H9 (cell line): ENCODE measurements at regions not wholly inside any gene's neighbourhood (a gene's known extent, or its start where the extent isn't known, plus 50 kb on each side); places are given as distances from the start of the nearest gene placed in this dataset.

Source experiments
- DNase-seq: peaks from one replicate; pipeline ENCODE4 v3.0.0-alpha.2; 2017
- H2AFZ ChIP-seq: one replicate; pipeline ENCODE4 v1.6.1; 2013; ENCODE audit warnings: mild to moderate bottlenecking, low read length, control low read depth, moderate library complexity
- H2AK5ac ChIP-seq: 2 replicates; pipeline ENCODE4 v1.6.1; 2013; ENCODE audit warnings: low read length, control low read depth, mixed read lengths; ENCODE audit not compliant: insufficient read length
- H2BK120ac ChIP-seq: one replicate; pipeline ENCODE4 v1.6.1; 2013; ENCODE audit warnings: low read depth, mild to moderate bottlenecking, low read length, control low read depth, inconsistent platforms; ENCODE audit not compliant: poor library complexity, severe bottlenecking
- H2BK12ac ChIP-seq: 2 replicates; pipeline ENCODE4 v1.6.1; 2013; ENCODE audit warnings: low read length, control low read depth, mixed read lengths, low read depth; ENCODE audit not compliant: insufficient read length
- H2BK15ac ChIP-seq: 2 replicates; pipeline ENCODE4 v1.6.1; 2013; ENCODE audit warnings: low read depth, low read length, control low read depth
- H2BK20ac ChIP-seq: one replicate; pipeline ENCODE4 v1.6.1; 2013; ENCODE audit warnings: low read depth, mild to moderate bottlenecking, low read length, control low read depth, inconsistent platforms; ENCODE audit not compliant: poor library complexity, severe bottlenecking
- H2BK5ac ChIP-seq: 2 replicates; pipeline ENCODE4 v1.6.1; 2013; ENCODE audit warnings: low read length, control low read depth, mixed read lengths; ENCODE audit not compliant: insufficient read length
- H3K14ac ChIP-seq: 2 replicates; pipeline ENCODE4 v1.6.1; 2013; ENCODE audit warnings: low read length, control low read depth; ENCODE audit not compliant: insufficient read depth
- H3K18ac ChIP-seq: 2 replicates; pipeline ENCODE4 v1.6.1; 2013; ENCODE audit warnings: low read depth, mild to moderate bottlenecking, mixed read lengths, low read length, control low read depth; ENCODE audit not compliant: insufficient read length
- H3K23ac ChIP-seq: 2 replicates; pipeline ENCODE4 v1.6.1; 2013; ENCODE audit warnings: low read length, control low read depth, mixed read lengths, low read depth; ENCODE audit not compliant: insufficient read length
- H3K23me2 ChIP-seq: 2 replicates; pipeline ENCODE4 v1.6.1; 2013; ENCODE audit warnings: low read depth, mild to moderate bottlenecking, mixed read lengths, low read length, control low read depth; ENCODE audit not compliant: insufficient read length, poor library complexity, severe bottlenecking
- H3K27ac ChIP-seq: 2 replicates; pipeline ENCODE4 v1.5.1; 2013; ENCODE audit warnings: low read length, control low read depth, mixed read lengths, low read depth; ENCODE audit not compliant: insufficient read length
- H3K27me3 ChIP-seq: 2 replicates; pipeline ENCODE4 v1.6.1; 2013; ENCODE audit warnings: low read length, control low read depth, inconsistent platforms; ENCODE audit not compliant: insufficient read depth
- H3K4ac ChIP-seq: 2 replicates; pipeline ENCODE4 v1.6.1; 2013; ENCODE audit warnings: low read depth, mild to moderate bottlenecking, control low read depth, inconsistent platforms, low read length, moderate library complexity
- H3K4me1 ChIP-seq: 2 replicates; pipeline ENCODE4 v1.6.1; 2013; ENCODE audit warnings: low read length, control low read depth, inconsistent platforms; ENCODE audit not compliant: insufficient read depth
- H3K4me2 ChIP-seq: 2 replicates; pipeline ENCODE4 v1.6.1; 2013; ENCODE audit warnings: low read length, control low read depth, mixed read lengths; ENCODE audit not compliant: insufficient read length, insufficient read depth
- H3K56ac ChIP-seq: 2 replicates; pipeline ENCODE4 v1.6.1; 2013; ENCODE audit warnings: low read depth, mild to moderate bottlenecking, mixed read lengths, low read length, control low read depth; ENCODE audit not compliant: insufficient read length
- H3K79me1 ChIP-seq: 2 replicates; pipeline ENCODE4 v1.6.1; 2013; ENCODE audit warnings: low read depth, mild to moderate bottlenecking, moderate library complexity, low read length, control low read depth, inconsistent platforms; ENCODE audit not compliant: insufficient read depth, poor library complexity, severe bottlenecking
- H3K79me2 ChIP-seq: 2 replicates; pipeline ENCODE4 v1.6.1; 2013; ENCODE audit warnings: low read length, control low read depth, inconsistent platforms; ENCODE audit not compliant: insufficient read depth
- H3K9ac ChIP-seq: 2 replicates; pipeline ENCODE4 v1.6.1; 2013; ENCODE audit warnings: low read length, control low read depth, mixed read lengths; ENCODE audit not compliant: insufficient read length; ENCODE audit errors: extremely low read depth
- H3K9me3 ChIP-seq: one replicate; pipeline ENCODE4 v1.6.1; 2013; ENCODE audit warnings: low read depth, low read length, inconsistent platforms; ENCODE audit not compliant: control insufficient read depth
- H3T11ph ChIP-seq: one replicate; pipeline ENCODE4 v1.6.1; 2013; ENCODE audit warnings: mild to moderate bottlenecking, low read length, control low read depth, inconsistent platforms
- H4K20me1 ChIP-seq: one replicate; pipeline ENCODE4 v1.6.1; 2013; ENCODE audit not compliant: control insufficient read depth, insufficient read length, insufficient read depth
- H4K5ac ChIP-seq: 2 replicates; pipeline ENCODE4 v1.6.1; 2013; ENCODE audit warnings: low read depth, mild to moderate bottlenecking, mixed read lengths, low read length, control low read depth; ENCODE audit not compliant: insufficient read length
- H4K8ac ChIP-seq: replicated peaks from 2 replicates; pipeline ENCODE4 v1.6.1; 2013; ENCODE audit warnings: low read length, control low read depth, mixed read lengths, low read depth; ENCODE audit not compliant: insufficient read length
- H4K91ac ChIP-seq: 2 replicates; pipeline ENCODE4 v1.6.1; 2013; ENCODE audit warnings: low read depth, mild to moderate bottlenecking, moderate library complexity, mixed read lengths, low read length, control low read depth; ENCODE audit not compliant: insufficient read length
- H3K27ac Mint-ChIP-seq, 3 experiments: 2 replicates in 2 of 3; 3 replicates in 1 of 3; pipeline ENCODE4 v1.8.0; 2020 to 2021; ENCODE audit warnings: mixed read lengths in 3 of 3, mild to moderate bottlenecking in 1 of 3, moderate library complexity in 1 of 3
- H3K27me3 Mint-ChIP-seq: 2 replicates; pipeline ENCODE4 v1.8.0; 2021; ENCODE audit warnings: low read depth, mild to moderate bottlenecking, moderate library complexity, mixed read lengths
- H3K36me3 Mint-ChIP-seq, 3 experiments: 2 replicates in 2 of 3; 3 replicates in 1 of 3; pipeline ENCODE4 v1.8.0; 2020 to 2021; ENCODE audit warnings: low read depth in 3 of 3, mixed read lengths in 3 of 3; ENCODE audit not compliant: insufficient read depth in 1 of 3
- H3K4me1 Mint-ChIP-seq, 2 experiments: 2 replicates each; pipeline ENCODE4 v1.8.0; 2020; ENCODE audit warnings: mixed read lengths in 2 of 2
- H3K4me3 Mint-ChIP-seq, 2 experiments: 2 replicates in 1 of 2; 3 replicates in 1 of 2; pipeline ENCODE4 v1.8.0; 2020 to 2021; ENCODE audit warnings: mild to moderate bottlenecking in 2 of 2, mixed read lengths in 2 of 2, moderate library complexity in 1 of 2
- H3K9me3 Mint-ChIP-seq, 2 experiments: 2 replicates in 1 of 2; 3 replicates in 1 of 2; pipeline ENCODE4 v1.8.0; 2020; ENCODE audit warnings: mild to moderate bottlenecking in 2 of 2, mixed read lengths in 2 of 2, moderate library complexity in 1 of 2
- WGBS: extraction: QIAGEN DNeasy Blood & Tissue Kit; methylation state at CpG from one replicate; pipeline ENCODE4 v1.1.7; 2013; ENCODE audit warnings: missing lambda C conversion rate, low lambda C conversion rate, mixed read lengths; ENCODE audit not compliant: insufficient read length; ENCODE audit errors: extremely low coverage; 5-methylcytosine and 5-hydroxymethylcytosine counted together
- TF ChIP-seq, protein P1 (sequence below): fragments of 200-600 bp; sonication (generic); conservative IDR thresholded peaks from 3 replicates; pipeline ENCODE4 v1.8.0; 2021; ENCODE audit warnings: antibody characterized with exemption, mild to moderate bottlenecking

- Mint-ChIP-seq H3K9me3 (no peaks in the 10 kb centered on the region), H3K27me3 (no peaks in the 10 kb centered on the region)
- no peaks in the 10 kb centered on the region for H3K27me3 ChIP-seq
These were observed 73.7 kb upstream of the UMPS start for GRCh38 chr3:124656531-124656930.

More at GRCh38 chr3:124656531-124656930, 73.7 kb upstream of the UMPS start:
- Histone ChIP-seq H2BK120ac (no peak overlapping the region), H3K23me2 (no peaks in the 10 kb centered on the region), H3K9ac (no peak overlapping the region), H2BK5ac (no peak overlapping the region), H3K9me3 (no peaks in the 10 kb centered on the region), H3K79me2 (no peaks in the 10 kb centered on the region), H2BK15ac (no peak overlapping the region), H3T11ph (no peak overlapping the region), H3K56ac (no peak overlapping the region), H3K4ac (no peak overlapping the region), H3K27ac (no peak overlapping the region), H4K8ac (no peak overlapping the region), H2AFZ (no peak overlapping the region), H4K20me1 (no peaks in the 10 kb centered on the region), H2BK20ac (no peak overlapping the region), H3K4me1 (no peaks in the 10 kb centered on the region), H3K79me1 (no peaks in the 10 kb centered on the region), H2AK5ac (no peak overlapping the region), H3K18ac (no peak overlapping the region), H4K5ac (no peak overlapping the region), H3K14ac (no peak overlapping the region), H3K4me2 (no peak overlapping the region), H2BK12ac (no peak overlapping the region), H4K91ac (no peak overlapping the region), H3K23ac (no peak overlapping the region)
- Mint-ChIP-seq H3K4me1 (no peaks in the 10 kb centered on the region), H3K27ac (no peak overlapping the region), H3K36me3 (peaks cover 0 to 3% (median 0%) of the 10 kb centered on the region in 3 experiments; a peak in 1 of 7 replicates), H3K4me3 (no peak overlapping the region)
- no CpG with 5 or more reads among the region's 7 CpGs for WGBS
- TF ChIP-seq, protein P1, sequence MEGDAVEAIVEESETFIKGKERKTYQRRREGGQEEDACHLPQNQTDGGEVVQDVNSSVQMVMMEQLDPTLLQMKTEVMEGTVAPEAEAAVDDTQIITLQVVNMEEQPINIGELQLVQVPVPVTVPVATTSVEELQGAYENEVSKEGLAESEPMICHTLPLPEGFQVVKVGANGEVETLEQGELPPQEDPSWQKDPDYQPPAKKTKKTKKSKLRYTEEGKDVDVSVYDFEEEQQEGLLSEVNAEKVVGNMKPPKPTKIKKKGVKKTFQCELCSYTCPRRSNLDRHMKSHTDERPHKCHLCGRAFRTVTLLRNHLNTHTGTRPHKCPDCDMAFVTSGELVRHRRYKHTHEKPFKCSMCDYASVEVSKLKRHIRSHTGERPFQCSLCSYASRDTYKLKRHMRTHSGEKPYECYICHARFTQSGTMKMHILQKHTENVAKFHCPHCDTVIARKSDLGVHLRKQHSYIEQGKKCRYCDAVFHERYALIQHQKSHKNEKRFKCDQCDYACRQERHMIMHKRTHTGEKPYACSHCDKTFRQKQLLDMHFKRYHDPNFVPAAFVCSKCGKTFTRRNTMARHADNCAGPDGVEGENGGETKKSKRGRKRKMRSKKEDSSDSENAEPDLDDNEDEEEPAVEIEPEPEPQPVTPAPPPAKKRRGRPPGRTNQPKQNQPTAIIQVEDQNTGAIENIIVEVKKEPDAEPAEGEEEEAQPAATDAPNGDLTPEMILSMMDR, result no peak
- DNase-seq, result no peak
